Liver (tissue), 3 donors: ENCODE measurements at regions not wholly inside any gene's neighbourhood (a gene's known extent, or its start where the extent isn't known, plus 50 kb on each side); places are given as distances from the start of the nearest gene placed in this dataset.

Experiments
- CTCF ChIP-seq: fragments of 150-350 bp; IDR thresholded peaks from 2 replicates; pipeline ENCODE4 v1.5.1; 2017; ENCODE audit warnings: improper control_type of control experiment, low read depth, low read length; ENCODE audit not compliant: missing input control
- JUND ChIP-seq, 2 donors: IDR thresholded peaks; 2 replicates each; pipeline ENCODE4 v1.6.1; 2016; ENCODE audit warnings: antibody characterized with exemption in 2 of 2
- REST ChIP-seq: IDR thresholded peaks from 2 replicates; pipeline ENCODE4 v1.6.1; 2016; ENCODE audit warnings: antibody characterized with exemption, mild to moderate bottlenecking
- RXRA ChIP-seq, 2 donors: IDR thresholded peaks; 2 replicates each; pipeline ENCODE4 v1.6.1; 2017 to 2018; ENCODE audit warnings: antibody characterized with exemption in 2 of 2, mild to moderate bottlenecking in 1 of 2
- TAF1 ChIP-seq: conservative IDR thresholded peaks from 2 replicates; pipeline ENCODE4 v1.6.1; 2016; ENCODE audit warnings: antibody characterized with exemption, mild to moderate bottlenecking
- donor health status: healthy.
- donor health status: healthy.

GRCh38 chr6:40780637-40781036 is 193.5 kb upstream of the LRFN2 start:
- TF ChIP-seq REST, result no peak
- TF ChIP-seq CTCF, result no peak
- no peak for TF ChIP-seq RXRA (IDR thresholded peaks at IDR 0.05)
- TF ChIP-seq JUND (IDR thresholded peaks at IDR 0.05), result no peak
- no peak for TF ChIP-seq TAF1
